Uterus (tissue), 3 donors: ENCODE measurements at regions not wholly inside any gene's neighbourhood (a gene's known extent, or its start where the extent isn't known, plus 50 kb on each side); places are given as distances from the start of the nearest gene placed in this dataset. TPM values are rescaled to one million over a fixed set of nuclear protein-coding genes. Genes with fewer than 3 reads are reported as not detected.

Experiments used
- DNase-seq, 2 donors: peaks; one replicate each; pipeline ENCODE4 v3.0.0-alpha.2; 2019 to 2020
- H3K27ac ChIP-seq, 2 donors: fragments of 200-600 bp; sonication (generic); 1 replicate in 1 of 2; 2 replicates in 1 of 2; pipeline ENCODE4 v1.5.1; 2016 to 2018
- H3K27me3 ChIP-seq, 2 donors: fragments of 200-600 bp; sonication (generic); one replicate each; pipeline ENCODE4 v1.5.1; 2018 to 2019; ENCODE audit warnings: control low read depth in 1 of 2
- H3K36me3 ChIP-seq, 2 donors: fragments of 200-600 bp; sonication (generic); one replicate each; pipeline ENCODE4 v1.5.1; 2019; ENCODE audit warnings: control low read depth in 1 of 2
- H3K4me1 ChIP-seq, 2 donors: fragments of 200-600 bp; sonication (generic); one replicate each; pipeline ENCODE4 v1.5.1; 2018 to 2019; ENCODE audit warnings: control low read depth in 1 of 2
- H3K4me3 ChIP-seq, 2 donors: fragments of 200-600 bp; sonication (generic); 1 replicate in 1 of 2; 2 replicates in 1 of 2; pipeline ENCODE4 v1.5.1; 2018 to 2019; ENCODE audit warnings: mild to moderate bottlenecking in 1 of 2
- H3K9me3 ChIP-seq, 2 donors: fragments of 200-600 bp; sonication (generic); one replicate each; pipeline ENCODE4 v1.5.1; 2019; ENCODE audit warnings: control low read depth in 1 of 2
- POLR2A ChIP-seq, 2 donors: fragments of 450-650 bp; IDR thresholded peaks; one replicate each; pipeline ENCODE4 v1.6.1; 2016; ENCODE audit warnings: antibody characterized with exemption in 2 of 2, mild to moderate bottlenecking in 1 of 2, moderate library complexity in 1 of 2
- intact Hi-C: fragments of 100-400 bp; cut with DNase I; formaldehyde crosslinking; loops from one replicate; pipeline ENCODE4 v1.15.1; 2023; ENCODE audit warnings: low total_unique reads
- small RNA-seq: library from RNA; depleted of rRNA; stranded (forward); fragments of <200 nt; gene quantifications from one replicate; pipeline ENCODE3, GENCODE V24; 2016
- TF ChIP-seq, protein P1 (sequence below), 4 experiments: fragments of 200-600 bp in 2 of 4; fragments of 450-650 bp in 2 of 4; sonication (generic) in 2 of 4; IDR thresholded peaks; one replicate each; pipeline ENCODE4 v1.5.1; 2016 to 2019; ENCODE audit warnings: antibody characterized with exemption in 4 of 4, mild to moderate bottlenecking in 2 of 4, moderate library complexity in 1 of 4
- donor health status: DM: yes; HTN: yes; CAD: no.

DNA sequence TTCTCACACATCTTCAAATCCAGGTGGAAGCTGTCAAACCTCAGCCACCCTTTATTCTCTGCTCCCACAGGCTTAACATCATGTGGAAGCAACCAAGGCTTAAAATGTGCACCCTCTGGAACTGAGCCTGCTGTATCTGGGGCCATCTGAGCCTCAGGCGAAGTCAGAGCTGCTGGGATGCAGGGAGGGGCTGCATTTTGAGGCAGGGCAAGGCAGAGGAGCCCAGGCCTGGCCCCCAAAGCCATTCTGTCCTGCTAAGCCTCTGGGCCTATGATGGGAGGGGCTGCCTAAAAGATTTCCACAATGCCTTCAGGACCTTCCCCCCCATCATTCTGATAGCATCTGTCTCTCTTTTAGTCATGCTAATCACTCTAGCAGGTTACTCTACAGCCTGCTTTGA, 51.7 kb upstream of the COBL start:
- Histone ChIP-seq H3K4me1 (no peaks in the 10 kb centered on the region), H3K36me3 (no peaks in the 10 kb centered on the region), H3K27ac (no peak overlapping the region), H3K4me3 (no peak overlapping the region), H3K9me3 (no peaks in the 10 kb centered on the region), H3K27me3 (no peaks in the 10 kb centered on the region)
- intact Hi-C loops, result no loop called here
- TF ChIP-seq, protein P1, sequence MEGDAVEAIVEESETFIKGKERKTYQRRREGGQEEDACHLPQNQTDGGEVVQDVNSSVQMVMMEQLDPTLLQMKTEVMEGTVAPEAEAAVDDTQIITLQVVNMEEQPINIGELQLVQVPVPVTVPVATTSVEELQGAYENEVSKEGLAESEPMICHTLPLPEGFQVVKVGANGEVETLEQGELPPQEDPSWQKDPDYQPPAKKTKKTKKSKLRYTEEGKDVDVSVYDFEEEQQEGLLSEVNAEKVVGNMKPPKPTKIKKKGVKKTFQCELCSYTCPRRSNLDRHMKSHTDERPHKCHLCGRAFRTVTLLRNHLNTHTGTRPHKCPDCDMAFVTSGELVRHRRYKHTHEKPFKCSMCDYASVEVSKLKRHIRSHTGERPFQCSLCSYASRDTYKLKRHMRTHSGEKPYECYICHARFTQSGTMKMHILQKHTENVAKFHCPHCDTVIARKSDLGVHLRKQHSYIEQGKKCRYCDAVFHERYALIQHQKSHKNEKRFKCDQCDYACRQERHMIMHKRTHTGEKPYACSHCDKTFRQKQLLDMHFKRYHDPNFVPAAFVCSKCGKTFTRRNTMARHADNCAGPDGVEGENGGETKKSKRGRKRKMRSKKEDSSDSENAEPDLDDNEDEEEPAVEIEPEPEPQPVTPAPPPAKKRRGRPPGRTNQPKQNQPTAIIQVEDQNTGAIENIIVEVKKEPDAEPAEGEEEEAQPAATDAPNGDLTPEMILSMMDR (IDR thresholded peaks at IDR 0.05), result no peak
- no peak for TF ChIP-seq POLR2A (IDR thresholded peaks at IDR 0.05)
- DNase-seq, result no peak

DNA sequence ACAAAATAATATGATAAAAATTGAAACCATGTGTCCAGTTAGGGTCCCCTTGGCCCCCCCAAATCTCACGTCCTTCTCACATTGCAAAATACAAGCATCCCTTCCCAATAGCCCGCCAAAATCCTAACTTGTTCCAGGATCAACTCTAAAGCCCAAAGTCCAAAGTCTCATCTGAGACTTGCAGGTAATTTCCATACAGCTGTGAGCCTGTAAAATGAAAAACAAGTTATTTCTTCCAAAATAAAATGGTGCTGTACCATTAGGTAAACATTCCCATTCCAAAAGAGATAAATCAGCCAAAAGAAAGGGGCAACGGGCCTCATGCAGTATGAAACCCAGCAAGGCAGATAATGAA, 51.0 kb upstream of the COBL start:
- Histone ChIP-seq H3K36me3 (no peaks in the 10 kb centered on the region), H3K4me1 (no peaks in the 10 kb centered on the region), H3K9me3 (no peaks in the 10 kb centered on the region), H3K27ac (no peak overlapping the region), H3K4me3 (no peak overlapping the region), H3K27me3 (no peaks in the 10 kb centered on the region)
- no peak for DNase-seq
- intact Hi-C loops, result no loop called here
- no peak for TF ChIP-seq POLR2A (IDR thresholded peaks at IDR 0.05)
- TF ChIP-seq, protein P1 (IDR thresholded peaks at IDR 0.05), result no peak

DNA sequence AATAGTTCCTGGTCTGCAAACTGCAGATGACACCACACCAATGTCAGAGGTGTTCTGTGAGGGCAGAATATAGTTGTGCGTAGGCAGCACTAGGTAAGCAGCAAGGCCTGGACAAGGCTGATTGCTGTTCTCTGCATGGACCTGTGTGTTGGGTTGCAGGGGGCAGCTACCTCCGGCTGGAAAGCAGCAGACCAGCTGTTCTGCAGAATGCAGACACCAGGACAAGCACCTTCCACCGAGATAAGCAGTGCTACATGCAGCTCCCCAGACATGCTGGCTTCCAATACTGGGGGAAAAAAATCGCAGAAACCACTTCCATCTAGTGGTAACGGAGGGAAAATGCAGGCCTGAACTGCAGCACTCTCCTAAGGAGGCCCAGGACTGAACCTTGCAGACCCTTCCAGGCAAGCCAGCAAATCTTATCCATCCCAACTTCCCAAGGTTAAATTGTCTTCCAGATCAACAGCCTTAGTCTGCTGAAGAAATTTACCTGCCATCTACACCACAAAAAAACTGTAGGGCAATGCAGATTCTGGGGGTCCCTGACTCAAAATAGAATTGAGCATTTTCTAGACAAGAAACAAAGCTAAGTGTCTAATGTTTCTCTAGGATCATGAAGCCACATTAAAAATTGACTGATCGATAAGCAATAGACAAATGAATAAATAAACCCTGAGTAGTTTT, 50.5 kb upstream of the COBL start:
- no peaks in the 10 kb centered on the region for H3K9me3 ChIP-seq
- intact Hi-C loops, result no loop called here
- no peak overlapping the region for H3K27ac ChIP-seq
- no peaks in the 10 kb centered on the region for H3K27me3 ChIP-seq
- TF ChIP-seq POLR2A (IDR thresholded peaks at IDR 0.05), result no peak
- TF ChIP-seq, protein P1 (IDR thresholded peaks at IDR 0.05), result peak; percentile 19 to 50 (median 35)
- H3K36me3 ChIP-seq, result no peaks in the 10 kb centered on the region
- no peak overlapping the region for H3K4me3 ChIP-seq
- no peak for DNase-seq
- no peaks in the 10 kb centered on the region for H3K4me1 ChIP-seq

Small RNA genes lying in the stretch of these regions (small RNA-seq; reads per million reads assigned to genes)
- gene RF00322 (not detected), gene RN7SL292P (not detected), gene ROBO2P1 (not detected)
